Ishikawa (cell line): ENCODE measurements at regions not wholly inside any gene's neighbourhood (a gene's known extent, or its start where the extent isn't known, plus 50 kb on each side); places are given as distances from the start of the nearest gene placed in this dataset.

Experiments used
- CEBPB ChIP-seq: IDR thresholded peaks from 2 replicates; pipeline ENCODE4 v1.6.1; 2012
- EGR1 ChIP-seq: IDR thresholded peaks from 2 replicates; pipeline ENCODE4 v1.6.1; 2012
- EP300 ChIP-seq: IDR thresholded peaks from 2 replicates; pipeline ENCODE4 v1.6.1; 2012; ENCODE audit warnings: borderline replicate concordance
- FOXM1 ChIP-seq: IDR thresholded peaks from 2 replicates; pipeline ENCODE4 v1.6.1; 2012; ENCODE audit warnings: low read depth, borderline replicate concordance
- RAD21 ChIP-seq: IDR thresholded peaks from 2 replicates; pipeline ENCODE4 v1.6.1; 2012; ENCODE audit warnings: low read depth
- REST ChIP-seq: IDR thresholded peaks from 2 replicates; pipeline ENCODE4 v1.6.1; 2012; ENCODE audit warnings: low read depth, mild to moderate bottlenecking
- USF1 ChIP-seq: IDR thresholded peaks from 2 replicates; pipeline ENCODE4 v1.6.1; 2012
- YY1 ChIP-seq: IDR thresholded peaks from 2 replicates; pipeline ENCODE4 v1.6.1; 2012; ENCODE audit warnings: low read depth
- TF ChIP-seq, protein P1 (sequence below): IDR thresholded peaks from 2 replicates; pipeline ENCODE4 v1.6.1; 2012

DNA sequence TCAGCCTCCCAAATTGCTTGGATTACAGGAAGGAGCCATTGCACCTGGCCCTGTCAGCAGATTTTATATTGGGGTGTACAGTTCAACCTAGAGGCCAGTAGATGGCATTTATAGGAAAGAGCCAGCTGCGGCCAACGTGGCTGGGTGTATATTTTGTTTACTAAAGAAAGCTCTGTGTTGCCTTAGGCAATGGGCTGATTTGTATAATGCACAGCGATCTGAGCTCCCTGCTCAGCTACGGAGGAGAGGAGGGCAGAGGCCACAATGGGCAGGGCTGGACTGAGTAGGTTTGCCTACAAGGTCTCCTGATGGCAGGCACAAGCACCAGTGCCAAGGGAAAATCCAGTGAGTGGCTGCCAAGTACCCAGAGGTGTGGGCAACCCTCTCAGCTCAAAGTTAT, 282.4 kb downstream of the ARPP21 start:
- TF ChIP-seq YY1, result no peak
- TF ChIP-seq FOXM1, result no peak
- no peak for TF ChIP-seq REST
- TF ChIP-seq EGR1, result no peak
- no peak for TF ChIP-seq EP300
- TF ChIP-seq, protein P1, sequence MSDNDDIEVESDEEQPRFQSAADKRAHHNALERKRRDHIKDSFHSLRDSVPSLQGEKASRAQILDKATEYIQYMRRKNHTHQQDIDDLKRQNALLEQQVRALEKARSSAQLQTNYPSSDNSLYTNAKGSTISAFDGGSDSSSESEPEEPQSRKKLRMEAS, result no peak
- no peak for TF ChIP-seq RAD21
- TF ChIP-seq CEBPB, result no peak
- no peak for TF ChIP-seq USF1
